ENCODE measurements at regions not wholly inside any gene's neighbourhood (a gene's known extent, or its start where the extent isn't known, plus 50 kb on each side); places are given as distances from the start of the nearest gene placed in this dataset.
A peak's percentile ranks its signal among the peaks of the same experiment; 100 is the strongest.
"Not testable (repeated sequence)": the region's sequence is repeated elsewhere in the genome, so short reads cannot be mapped to it uniquely, and the experiment has no call there.

- DNase-seq (ENCODE audit: low spot score) = no peak
These were observed 51.1 kb upstream of the JADE1 start for GRCh38 chr4:128758314-128758922.

- DNase-seq (ENCODE audit: low spot score) = no peak
These were observed 51.8 kb upstream of the JADE1 start for GRCh38 chr4:128757712-128758111.

GRCh38 chr4:128751354-128751753, 58.1 kb upstream of the JADE1 start:
- DNase-seq (ENCODE audit: low spot score) = no peak

GRCh38 chr4:128741748-128742147, 67.8 kb upstream of the JADE1 start:
- not testable (repeated sequence) for DNase-seq (ENCODE audit: low spot score)

- DNase-seq (ENCODE audit: low spot score) = no peak
These were observed 72.4 kb upstream of the JADE1 start for GRCh38 chr4:128737098-128737513.

- no peak for DNase-seq (ENCODE audit: low spot score)
These were observed 73.8 kb upstream of the JADE1 start for GRCh38 chr4:128735714-128736113.

- no peak for DNase-seq (ENCODE audit: low spot score)
These were observed 81.3 kb upstream of the JADE1 start for GRCh38 chr4:128728190-128728589.

GRCh38 chr4:128727658-128728057, 81.8 kb upstream of the JADE1 start:
- DNase-seq (ENCODE audit: low spot score) = no peak

GRCh38 chr4:128725405-128726055, 84.0 kb upstream of the JADE1 start:
- DNase-seq (ENCODE audit: low spot score) = no peak

GRCh38 chr4:128722911-128723310, 86.6 kb upstream of the JADE1 start:
- DNase-seq (ENCODE audit: low spot score) = no peak

- DNase-seq (ENCODE audit: low spot score) = no peak
These were observed 87.6 kb upstream of the JADE1 start for GRCh38 chr4:128721896-128722295.

GRCh38 chr4:128720270-128720669, 89.2 kb upstream of the JADE1 start:
- no peak for DNase-seq (ENCODE audit: low spot score)

- peak; percentile 72 for DNase-seq (ENCODE audit: low spot score)
These were observed 90.7 kb upstream of the JADE1 start for GRCh38 chr4:128718768-128719167.

GRCh38 chr4:128716338-128716737, 93.2 kb upstream of the JADE1 start:
- no peak for DNase-seq (ENCODE audit: low spot score)

- DNase-seq (ENCODE audit: low spot score) = peak; percentile 45
These were observed 93.9 kb upstream of the JADE1 start for GRCh38 chr4:128715616-128716015.

- no peak for DNase-seq (ENCODE audit: low spot score)
These were observed 98.1 kb upstream of the JADE1 start for GRCh38 chr4:128711361-128711760.

- DNase-seq (ENCODE audit: low spot score) = no peak
These were observed 100.2 kb upstream of the JADE1 start for GRCh38 chr4:128709268-128709667.

- peak; percentile 70 for DNase-seq (ENCODE audit: low spot score)
These were observed 101.6 kb upstream of the JADE1 start for GRCh38 chr4:128707864-128708263.

GRCh38 chr4:128703948-128704347, 105.6 kb upstream of the JADE1 start:
- no peak for DNase-seq (ENCODE audit: low spot score)

- DNase-seq (ENCODE audit: low spot score) = peak; percentile 40
These were observed 108.7 kb upstream of the JADE1 start for GRCh38 chr4:128700659-128701350.

GRCh38 chr4:128698386-128698785, 111.1 kb upstream of the JADE1 start:
- no peak for DNase-seq (ENCODE audit: low spot score)

- DNase-seq (ENCODE audit: low spot score) = no peak
These were observed 112.2 kb upstream of the JADE1 start for GRCh38 chr4:128697323-128697722.

- no peak for DNase-seq (ENCODE audit: low spot score)
These were observed 119.5 kb upstream of the JADE1 start for GRCh38 chr4:128690011-128690410.
